KOPT-K1 (cell line): ENCODE measurements at regions not wholly inside any gene's neighbourhood (a gene's known extent, or its start where the extent isn't known, plus 50 kb on each side); places are given as distances from the start of the nearest gene placed in this dataset.
"Not testable (repeated sequence)": the region's sequence is repeated elsewhere in the genome, so short reads cannot be mapped to it uniquely, and the experiment has no call there.

Experiments used
- H3K27ac ChIP-seq: fragments of 200-600 bp; sonication (generic); 2 replicates; pipeline ENCODE4 v1.5.1; 2016; ENCODE audit warnings: antibody characterized with exemption, mild to moderate bottlenecking, low read depth, low read length; ENCODE audit not compliant: poor library complexity, severe bottlenecking
- H3K36me3 ChIP-seq: fragments of 200-600 bp; sonication (generic); 2 replicates; pipeline ENCODE4 v1.5.1; 2017; ENCODE audit warnings: antibody characterized with exemption, mild to moderate bottlenecking, low read length, moderate library complexity; ENCODE audit not compliant: insufficient read depth
- H3K9me3 ChIP-seq: fragments of 200-600 bp; sonication (generic); 2 replicates; pipeline ENCODE4 v1.5.1; 2017; ENCODE audit warnings: antibody characterized with exemption, low read length, mild to moderate bottlenecking; ENCODE audit not compliant: insufficient read depth, poor library complexity, severe bottlenecking

- Histone ChIP-seq H3K36me3 (peaks cover 30% of the 10 kb centered on the region), H3K27ac (no peak overlapping the region), H3K9me3 (no peaks in the 10 kb centered on the region)
These were observed 105.3 kb upstream of the SMURF2 start for GRCh38 chr17:64767269-64767997.

DNA sequence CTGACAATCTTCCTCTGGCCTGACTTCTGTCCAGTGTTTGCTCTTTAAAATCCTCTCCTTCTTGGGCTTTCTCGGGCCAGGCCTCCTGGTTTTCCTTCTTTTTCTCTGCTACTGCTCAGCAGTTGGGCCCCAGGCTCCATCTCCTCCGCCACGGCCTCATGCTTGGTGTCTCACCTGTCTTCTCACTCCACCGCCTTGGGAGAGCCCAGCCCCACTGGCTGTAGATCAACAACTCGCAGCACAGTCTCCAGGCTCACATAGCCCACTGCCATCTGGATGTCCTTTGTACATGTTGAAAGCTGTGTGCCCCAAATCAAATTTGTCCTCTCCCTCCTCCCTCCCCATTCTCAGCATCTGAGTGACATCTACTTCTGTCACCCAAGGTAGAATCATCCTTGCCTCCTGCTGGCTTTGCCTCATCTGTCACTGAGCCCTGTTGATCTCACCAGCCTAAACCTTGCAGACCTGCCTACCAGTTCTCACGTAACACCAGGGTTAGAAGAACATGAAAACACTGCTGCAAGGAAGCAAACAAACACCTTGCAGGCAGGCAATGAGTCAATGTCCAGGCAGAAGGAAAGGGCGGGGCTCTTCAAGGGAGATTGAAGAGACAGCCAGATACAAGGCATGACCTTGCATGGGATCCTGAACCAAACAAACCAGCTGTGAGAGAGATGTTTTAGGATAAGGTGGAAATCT lies 103.2 kb upstream of the SMURF2 start:
- peaks cover 47% of the 10 kb centered on the region for H3K36me3 ChIP-seq
- H3K9me3 ChIP-seq: no peaks in the 10 kb centered on the region
- H3K27ac ChIP-seq: no peak overlapping the region

GRCh38 chr17:64750891-64751677 lies 89.0 kb upstream of the SMURF2 start:
- Histone ChIP-seq H3K36me3 (peaks cover 65% of the 10 kb centered on the region), H3K27ac (no peak overlapping the region), H3K9me3 (no peaks in the 10 kb centered on the region)

DNA sequence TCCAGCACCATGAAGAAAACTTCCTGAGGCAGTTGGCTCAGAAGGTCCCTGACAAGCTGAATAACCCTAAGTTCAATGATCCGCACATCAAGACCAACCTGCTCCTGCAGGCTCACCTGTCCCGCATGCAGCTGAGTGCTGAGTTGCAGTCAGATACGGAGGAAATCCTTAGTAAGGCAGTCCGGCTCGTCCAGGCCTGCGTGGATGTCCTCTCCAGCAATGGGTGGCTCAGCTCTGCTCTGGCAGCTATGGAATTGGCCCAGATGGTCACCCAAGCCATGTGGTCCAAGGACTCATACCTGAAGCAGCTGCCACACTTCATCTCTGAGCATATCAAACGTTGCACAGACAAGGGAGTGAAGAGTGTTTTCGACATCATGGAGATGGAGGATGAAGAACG lies 88.4 kb upstream of the SMURF2 start:
- peaks cover 59% of the 10 kb centered on the region for H3K36me3 ChIP-seq
- no peaks in the 10 kb centered on the region for H3K9me3 ChIP-seq
- H3K27ac ChIP-seq: no peak overlapping the region

GRCh38 chr17:64749306-64749705 lies 87.2 kb upstream of the SMURF2 start:
- H3K27ac ChIP-seq: no peak overlapping the region
- no peaks in the 10 kb centered on the region for H3K9me3 ChIP-seq
- H3K36me3 ChIP-seq: peaks cover 49% of the 10 kb centered on the region

- Histone ChIP-seq H3K9me3 (no peaks in the 10 kb centered on the region), H3K27ac (no peak overlapping the region), H3K36me3 (peaks cover 37% of the 10 kb centered on the region)
These were observed 85.9 kb upstream of the SMURF2 start for GRCh38 chr17:64747938-64748540.

GRCh38 chr17:64742326-64742725 lies 80.2 kb upstream of the SMURF2 start:
- no peak overlapping the region for H3K27ac ChIP-seq
- no peaks in the 10 kb centered on the region for H3K36me3 ChIP-seq
- no peaks in the 10 kb centered on the region for H3K9me3 ChIP-seq

GRCh38 chr17:64741916-64742315 lies 79.8 kb upstream of the SMURF2 start:
- not testable (repeated sequence) for H3K27ac ChIP-seq, H3K36me3 ChIP-seq, H3K9me3 ChIP-seq

GRCh38 chr17:64741038-64741641 lies 79.0 kb upstream of the SMURF2 start:
- no peak overlapping the region for H3K27ac ChIP-seq
- no peaks in the 10 kb centered on the region for H3K36me3 ChIP-seq
- H3K9me3 ChIP-seq: no peaks in the 10 kb centered on the region

DNA sequence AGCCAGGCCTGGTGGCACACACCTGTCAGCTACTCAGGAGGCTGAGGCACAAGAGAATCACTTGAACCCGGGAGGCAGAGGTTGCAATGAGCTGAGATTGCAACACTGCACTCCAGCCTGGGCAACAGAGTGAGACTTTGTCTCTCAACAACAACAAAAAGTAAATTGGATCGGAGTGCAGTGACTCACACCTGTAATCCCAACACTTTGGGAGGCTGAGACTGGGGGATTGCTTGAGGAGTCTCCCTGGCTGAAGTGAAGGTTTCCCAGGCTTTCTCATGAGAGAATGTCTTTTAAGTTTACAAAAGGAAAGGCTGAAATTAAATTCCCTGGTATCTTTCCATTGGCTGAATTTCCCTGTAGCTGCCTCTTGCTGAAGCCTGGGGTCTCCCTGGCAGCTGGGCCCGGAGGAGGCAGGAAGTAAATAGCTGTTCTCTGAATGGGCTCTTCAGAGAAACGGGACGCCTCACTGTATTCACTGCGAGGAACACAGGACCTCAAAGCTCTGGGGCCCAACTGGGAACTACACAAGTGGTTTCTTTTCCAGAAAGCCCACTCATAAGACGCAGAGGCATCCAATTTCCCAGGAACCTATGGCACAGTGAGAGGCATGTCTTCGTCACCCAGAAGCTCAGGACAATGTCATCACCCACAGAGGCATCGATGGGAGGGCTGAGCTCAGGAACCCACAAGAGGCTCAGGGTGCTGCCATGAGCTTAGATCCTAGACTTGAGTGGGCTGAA lies 77.4 kb upstream of the SMURF2 start:
- H3K27ac ChIP-seq: no peak overlapping the region

GRCh38 chr17:64736804-64737492 lies 74.8 kb upstream of the SMURF2 start:
- no peaks in the 10 kb centered on the region for H3K36me3 ChIP-seq
- no peak overlapping the region for H3K27ac ChIP-seq
- H3K9me3 ChIP-seq: no peaks in the 10 kb centered on the region

More for the DNA sequence above, 77.4 kb upstream of the SMURF2 start:
- Histone ChIP-seq H3K9me3 (no peaks in the 10 kb centered on the region), H3K36me3 (no peaks in the 10 kb centered on the region)

DNA sequence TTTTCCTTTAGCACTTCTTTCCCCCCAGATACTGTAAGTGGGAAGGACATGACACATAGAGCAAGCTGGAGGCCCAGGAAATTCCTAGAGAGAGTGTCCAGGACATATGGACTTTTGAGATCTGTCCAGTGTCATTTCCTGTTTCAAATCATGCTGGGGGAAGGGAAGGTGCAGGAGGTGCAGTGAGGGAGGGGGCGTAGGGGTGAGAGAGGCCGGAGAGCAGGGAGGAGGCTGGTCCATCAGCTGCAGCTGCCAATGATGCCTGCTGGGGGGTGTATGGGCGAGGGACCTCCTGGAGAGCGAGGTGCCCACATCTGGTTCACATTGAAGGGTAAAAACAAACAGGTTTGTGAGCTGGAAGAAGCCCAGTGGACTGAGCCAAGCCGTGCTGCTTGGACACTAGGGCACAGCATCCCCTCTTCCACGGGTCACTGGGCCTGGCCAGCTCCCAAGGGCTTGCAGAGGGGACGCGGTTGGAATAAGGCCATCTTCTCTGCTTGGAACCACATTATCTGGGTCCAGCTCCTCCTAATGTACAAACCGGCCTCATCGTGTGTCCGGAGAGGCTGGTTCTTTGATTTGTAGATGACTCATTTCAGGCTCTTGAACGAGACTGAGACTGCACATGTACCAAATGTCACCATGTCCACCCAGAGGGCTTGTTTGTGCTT lies 70.4 kb upstream of the SMURF2 start:
- no peak overlapping the region for H3K27ac ChIP-seq
- H3K36me3 ChIP-seq: no peaks in the 10 kb centered on the region
- H3K9me3 ChIP-seq: no peaks in the 10 kb centered on the region

- H3K27ac ChIP-seq, H3K9me3 ChIP-seq: not testable (repeated sequence)
These were observed 67.9 kb upstream of the SMURF2 start for GRCh38 chr17:64730023-64730422.

More at GRCh38 chr17:64730023-64730422, 67.9 kb upstream of the SMURF2 start:
- not testable (repeated sequence) for H3K36me3 ChIP-seq
